SH-SY5Y (cell line): ENCODE measurements at regions not wholly inside any gene's neighbourhood (a gene's known extent, or its start where the extent isn't known, plus 50 kb on each side); places are given as distances from the start of the nearest gene placed in this dataset.

Source experiments
- GATA2 ChIP-seq: IDR thresholded peaks from 2 replicates; pipeline ENCODE4 v1.6.1; 2011; ENCODE audit warnings: mild to moderate bottlenecking, low read depth, low read length
- GATA3 ChIP-seq: IDR thresholded peaks from 2 replicates; pipeline ENCODE4 v1.6.1; 2011; ENCODE audit warnings: low read depth, mild to moderate bottlenecking, low read length, moderate library complexity

GRCh38 chr14:28656704-28657255, 109.8 kb upstream of the FOXG1 start:
- TF ChIP-seq GATA2 (no peak), GATA3 (no peak)
